ENCODE measurements at regions not wholly inside any gene's neighbourhood (a gene's known extent, or its start where the extent isn't known, plus 50 kb on each side); places are given as distances from the start of the nearest gene placed in this dataset.
"Not testable (repeated sequence)": the region's sequence is repeated elsewhere in the genome, so short reads cannot be mapped to it uniquely, and the experiment has no call there.

GRCh38 chr2:116769514-116769913 lies 1045.0 kb upstream of the DDX18 start:
- DNase-seq (no peak), ATAC-seq (no peak)
- intact Hi-C loops (cut with DNase I, micrococcal nuclease): no loop called here
- no peak for TF ChIP-seq CTCF (IDR thresholded peaks at IDR 0.05)
- H3K4me1 ChIP-seq (ENCODE audit: low read depth): no peaks in the 10 kb centered on the region
- H3K4me3 ChIP-seq: no peak overlapping the region
- H3K36me3 ChIP-seq (ENCODE audit: low read depth): no peaks in the 10 kb centered on the region
- no peaks in the 10 kb centered on the region for H3K9me3 ChIP-seq

GRCh38 chr2:116776556-116776955 lies 1037.9 kb upstream of the DDX18 start:
- no peak for TF ChIP-seq CTCF (IDR thresholded peaks at IDR 0.05)

GRCh38 chr2:116787848-116788247 lies 1026.6 kb upstream of the DDX18 start:
- peaks cover 8% of the 10 kb centered on the region for H3K4me1 ChIP-seq (ENCODE audit: low read depth)
- intact Hi-C loops (cut with DNase I, micrococcal nuclease): no loop called here
- no peak overlapping the region for H3K4me3 ChIP-seq
- no peak for TF ChIP-seq CTCF (IDR thresholded peaks at IDR 0.05)
- H3K36me3 ChIP-seq (ENCODE audit: low read depth): no peaks in the 10 kb centered on the region
- DNase-seq: peak in 1 of 3 donors; percentile 15
- H3K9me3 ChIP-seq: no peaks in the 10 kb centered on the region
- peak; percentile 89 for ATAC-seq

More at GRCh38 chr2:116776556-116776955, 1037.9 kb upstream of the DDX18 start:
- H3K9me3 ChIP-seq: no peaks in the 10 kb centered on the region
- no peak overlapping the region for H3K4me3 ChIP-seq
- no peaks in the 10 kb centered on the region for H3K4me1 ChIP-seq (ENCODE audit: low read depth)
- intact Hi-C loops (cut with DNase I, micrococcal nuclease): no loop called here
- H3K36me3 ChIP-seq (ENCODE audit: low read depth): no peaks in the 10 kb centered on the region
- no peak for ATAC-seq
- DNase-seq: no peak

- Histone ChIP-seq H3K4me1 (ENCODE audit: low read depth) (peaks cover 15% of the 10 kb centered on the region), H3K9me3 (peaks cover 20% of the 10 kb centered on the region), H3K36me3 (ENCODE audit: low read depth) (no peaks in the 10 kb centered on the region), H3K4me3 (no peak overlapping the region)
- ATAC-seq (no peak), DNase-seq (no peak)
- intact Hi-C loops (cut with DNase I, micrococcal nuclease): no loop called here
- no peak for TF ChIP-seq CTCF (IDR thresholded peaks at IDR 0.05)
These were observed 1011.8 kb upstream of the DDX18 start for GRCh38 chr2:116802671-116803070.

GRCh38 chr2:116804901-116805300 lies 1009.6 kb upstream of the DDX18 start:
- Histone ChIP-seq H3K9me3 (peaks cover 20% of the 10 kb centered on the region), H3K4me3 (no peak overlapping the region), H3K36me3 (ENCODE audit: low read depth) (no peaks in the 10 kb centered on the region), H3K4me1 (ENCODE audit: low read depth) (peaks cover 15% of the 10 kb centered on the region)
- DNase-seq (peak in 1 of 3 donors; percentile 47), ATAC-seq (peak; percentile 89)
- intact Hi-C loops (cut with DNase I, micrococcal nuclease): no loop called here
- TF ChIP-seq CTCF (IDR thresholded peaks at IDR 0.05): no peak

GRCh38 chr2:116806505-116806904 lies 1008.0 kb upstream of the DDX18 start:
- H3K36me3 ChIP-seq (ENCODE audit: low read depth); H3K4me3 ChIP-seq; intact Hi-C loops (cut with DNase I, micrococcal nuclease): not testable (repeated sequence)
- Histone ChIP-seq H3K4me1 (ENCODE audit: low read depth) (peaks cover 15% of the 10 kb centered on the region), H3K9me3 (peaks cover 16% of the 10 kb centered on the region)
- peak in 1 of 3 donors; percentile 43 for DNase-seq
- peak; percentile 87 for ATAC-seq
